NCI-H82 (cell line): ENCODE measurements at regions not wholly inside any gene's neighbourhood (a gene's known extent, or its start where the extent isn't known, plus 50 kb on each side); places are given as distances from the start of the nearest gene placed in this dataset.
A peak's percentile ranks its signal among the peaks of the same experiment; 100 is the strongest.
"Not testable (repeated sequence)": the region's sequence is repeated elsewhere in the genome, so short reads cannot be mapped to it uniquely, and the experiment has no call there.

Experiments
- DNase-seq: peaks from one replicate; lab custom pipeline; 2025; lab: John Stamatoyannopoulos, UW

GRCh38 chr22:26082866-26083265 lies 86.4 kb upstream of the SEZ6L start:
- no peak for DNase-seq

- peak; percentile 49 for DNase-seq
Measured at GRCh38 chr22:26086359-26086758, 82.9 kb upstream of the SEZ6L start.

GRCh38 chr22:26087816-26088215 lies 81.4 kb upstream of the SEZ6L start:
- DNase-seq, result no peak

GRCh38 chr22:26090821-26091220 lies 78.4 kb upstream of the SEZ6L start:
- DNase-seq, result no peak

- DNase-seq, result not testable (repeated sequence)
Measured at GRCh38 chr22:26094497-26094896, 74.8 kb upstream of the SEZ6L start.

- DNase-seq, result no peak
Measured at GRCh38 chr22:26095256-26095956, 73.9 kb upstream of the SEZ6L start.

GRCh38 chr22:26097411-26097810 lies 71.9 kb upstream of the SEZ6L start:
- DNase-seq, result no peak

- no peak for DNase-seq
Measured at GRCh38 chr22:26097840-26098239, 71.4 kb upstream of the SEZ6L start.

GRCh38 chr22:26103023-26103422 lies 66.2 kb upstream of the SEZ6L start:
- DNase-seq, result no peak

GRCh38 chr22:26106412-26106811 lies 62.9 kb upstream of the SEZ6L start:
- DNase-seq, result no peak

GRCh38 chr22:26109686-26110315 lies 59.5 kb upstream of the SEZ6L start:
- DNase-seq, result no peak

GRCh38 chr22:26114826-26115225 lies 54.4 kb upstream of the SEZ6L start:
- no peak for DNase-seq

GRCh38 chr22:26115266-26115665 lies 54.0 kb upstream of the SEZ6L start:
- no peak for DNase-seq
